Fibroblast of lung (primary cell): ENCODE measurements at regions not wholly inside any gene's neighbourhood (a gene's known extent, or its start where the extent isn't known, plus 50 kb on each side); places are given as distances from the start of the nearest gene placed in this dataset.

Experiments used
- DNase-seq, 2 donors: peaks; one replicate each; pipeline versions ENCODE4 v3.0.0 to v3.0.0-alpha.2; 2010; ENCODE audit warnings: low read depth in 2 of 2
- H2AFZ ChIP-seq: 2 replicates; pipeline ENCODE4 v1.5.1; 2012; ENCODE audit warnings: low read length, control low read depth, inconsistent platforms
- H3K27ac ChIP-seq: 2 replicates; pipeline ENCODE4 v1.5.1; 2011; ENCODE audit warnings: low read length, control low read depth; ENCODE audit not compliant: insufficient read depth
- H3K27me3 ChIP-seq: 2 replicates; pipeline ENCODE4 v1.5.1; 2011; ENCODE audit warnings: mild to moderate bottlenecking, low read length; ENCODE audit not compliant: control insufficient read depth, insufficient read depth
- H3K36me3 ChIP-seq: 2 replicates; pipeline ENCODE4 v1.5.1; 2011; ENCODE audit warnings: low read length; ENCODE audit not compliant: control insufficient read depth, insufficient read depth
- H3K4me1 ChIP-seq: 2 replicates; pipeline ENCODE4 v1.5.1; 2011; ENCODE audit warnings: low read length; ENCODE audit not compliant: control insufficient read depth, insufficient read depth; ENCODE audit errors: extremely low read depth
- H3K4me2 ChIP-seq: 2 replicates; pipeline ENCODE4 v1.5.1; 2011; ENCODE audit warnings: low read length, control low read depth; ENCODE audit not compliant: insufficient read depth; ENCODE audit errors: extremely low read depth
- H3K4me3 ChIP-seq, 4 experiments: fragments of 200-600 bp in 1 of 4; sonication (generic) in 1 of 4; replicated peaks in 1 of 4; 2 replicates each; pipeline ENCODE4 v1.5.1; 2011 to 2016; ENCODE audit warnings: low read length in 4 of 4, low read depth in 3 of 4, mild to moderate bottlenecking in 3 of 4, control low read depth in 2 of 4, inconsistent platforms in 1 of 4, mixed read lengths in 1 of 4; ENCODE audit not compliant: insufficient read depth in 1 of 4; ENCODE audit errors: control extremely low read depth in 1 of 4
- H3K79me2 ChIP-seq: 2 replicates; pipeline ENCODE4 v1.5.1; 2012; ENCODE audit warnings: mild to moderate bottlenecking, low read length, inconsistent platforms; ENCODE audit not compliant: control insufficient read depth, insufficient read depth
- H3K9ac ChIP-seq: 2 replicates; pipeline ENCODE4 v1.5.1; 2011; ENCODE audit warnings: mild to moderate bottlenecking, low read length, control low read depth; ENCODE audit not compliant: insufficient read depth
- H3K9me3 ChIP-seq: 2 replicates; pipeline ENCODE4 v1.5.1; 2012; ENCODE audit warnings: low read depth, low read length; ENCODE audit not compliant: control insufficient read depth, insufficient read depth
- H4K20me1 ChIP-seq: 2 replicates; pipeline ENCODE4 v1.5.1; 2011; ENCODE audit warnings: low read length; ENCODE audit not compliant: control insufficient read depth, insufficient read depth; ENCODE audit errors: extremely low read depth
- EZH2 ChIP-seq: IDR thresholded peaks from 2 replicates; pipeline ENCODE4 v1.5.1; 2012; ENCODE audit warnings: low read length, control low read depth, mild to moderate bottlenecking; ENCODE audit errors: missing control alignments
- TF ChIP-seq, protein P1 (sequence below), 2 donors: IDR thresholded peaks in 1 of 2; conservative IDR thresholded peaks in 1 of 2; 1 replicate in 1 of 2; 2 replicates in 1 of 2; pipeline ENCODE4 v1.5.1; 2011 to 2012; ENCODE audit warnings: low read length in 2 of 2, control low read depth in 1 of 2, inconsistent platforms in 1 of 2, low read depth in 1 of 2, mild to moderate bottlenecking in 1 of 2

DNA sequence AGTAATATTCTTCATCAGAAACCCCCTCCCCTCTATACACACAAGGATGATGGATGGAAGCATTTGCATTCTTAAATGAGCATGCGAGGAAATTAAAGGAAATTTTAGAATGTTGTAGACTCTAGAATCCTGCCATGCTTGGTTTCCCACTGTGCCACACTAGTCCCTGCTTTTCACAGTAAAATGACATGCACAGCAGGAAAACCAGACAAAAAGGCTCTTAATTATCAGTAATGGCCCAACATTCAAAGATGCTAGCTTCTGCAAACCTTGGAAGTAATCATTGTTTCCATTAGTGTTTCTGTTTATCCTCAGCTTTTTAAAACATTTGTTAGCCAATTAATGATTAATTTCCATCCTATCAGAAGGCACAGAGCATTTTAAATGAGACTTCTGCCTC lies 255.8 kb downstream of the SLCO4C1 start:
- Histone ChIP-seq H4K20me1 (no peaks in the 10 kb centered on the region), H2AFZ (no peak overlapping the region), H3K4me3 (no peak overlapping the region), H3K9me3 (no peaks in the 10 kb centered on the region), H3K27me3 (no peaks in the 10 kb centered on the region), H3K36me3 (no peaks in the 10 kb centered on the region), H3K9ac (no peak overlapping the region), H3K79me2 (no peaks in the 10 kb centered on the region), H3K27ac (no peak overlapping the region), H3K4me2 (no peak overlapping the region), H3K4me1 (no peaks in the 10 kb centered on the region)
- TF ChIP-seq EZH2: no peak
- TF ChIP-seq, protein P1, sequence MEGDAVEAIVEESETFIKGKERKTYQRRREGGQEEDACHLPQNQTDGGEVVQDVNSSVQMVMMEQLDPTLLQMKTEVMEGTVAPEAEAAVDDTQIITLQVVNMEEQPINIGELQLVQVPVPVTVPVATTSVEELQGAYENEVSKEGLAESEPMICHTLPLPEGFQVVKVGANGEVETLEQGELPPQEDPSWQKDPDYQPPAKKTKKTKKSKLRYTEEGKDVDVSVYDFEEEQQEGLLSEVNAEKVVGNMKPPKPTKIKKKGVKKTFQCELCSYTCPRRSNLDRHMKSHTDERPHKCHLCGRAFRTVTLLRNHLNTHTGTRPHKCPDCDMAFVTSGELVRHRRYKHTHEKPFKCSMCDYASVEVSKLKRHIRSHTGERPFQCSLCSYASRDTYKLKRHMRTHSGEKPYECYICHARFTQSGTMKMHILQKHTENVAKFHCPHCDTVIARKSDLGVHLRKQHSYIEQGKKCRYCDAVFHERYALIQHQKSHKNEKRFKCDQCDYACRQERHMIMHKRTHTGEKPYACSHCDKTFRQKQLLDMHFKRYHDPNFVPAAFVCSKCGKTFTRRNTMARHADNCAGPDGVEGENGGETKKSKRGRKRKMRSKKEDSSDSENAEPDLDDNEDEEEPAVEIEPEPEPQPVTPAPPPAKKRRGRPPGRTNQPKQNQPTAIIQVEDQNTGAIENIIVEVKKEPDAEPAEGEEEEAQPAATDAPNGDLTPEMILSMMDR (conservative IDR thresholded peaks at IDR 0.05 in 1 of 2, IDR thresholded peaks at IDR 0.05 in 1 of 2; ENCODE audit: low read depth in 1 of 2, low read length in 2 of 2): no peak
- DNase-seq: no peak

DNA sequence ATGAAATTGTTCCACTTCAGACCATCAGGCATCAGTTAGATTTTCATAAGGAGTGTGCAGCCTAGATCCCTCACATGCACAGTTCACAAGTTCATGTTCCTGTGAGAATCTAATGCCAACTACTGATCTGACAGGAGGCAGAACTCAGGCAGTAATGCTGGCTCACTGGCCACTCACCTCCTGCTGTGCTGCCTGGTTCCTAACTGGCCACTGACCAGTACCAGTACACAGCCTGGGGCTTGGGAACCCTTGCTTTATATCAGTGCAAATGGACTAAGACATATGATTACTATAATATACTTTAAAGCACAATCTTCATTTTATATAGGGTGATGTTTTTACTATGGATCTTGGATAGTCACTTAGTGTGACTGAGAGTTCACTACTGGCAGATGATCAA lies 259.2 kb downstream of the SLCO4C1 start:
- Histone ChIP-seq H3K79me2 (no peaks in the 10 kb centered on the region), H4K20me1 (no peaks in the 10 kb centered on the region), H3K4me2 (no peak overlapping the region), H3K36me3 (no peaks in the 10 kb centered on the region), H3K9ac (no peak overlapping the region), H3K4me1 (no peaks in the 10 kb centered on the region), H3K9me3 (no peaks in the 10 kb centered on the region), H3K27me3 (no peaks in the 10 kb centered on the region), H3K4me3 (no peak overlapping the region), H3K27ac (no peak overlapping the region), H2AFZ (no peak overlapping the region)
- no peak for TF ChIP-seq EZH2
- TF ChIP-seq, protein P1 (conservative IDR thresholded peaks at IDR 0.05 in 1 of 2, IDR thresholded peaks at IDR 0.05 in 1 of 2; ENCODE audit: low read depth in 1 of 2, low read length in 2 of 2): no peak
- DNase-seq: no peak

DNA sequence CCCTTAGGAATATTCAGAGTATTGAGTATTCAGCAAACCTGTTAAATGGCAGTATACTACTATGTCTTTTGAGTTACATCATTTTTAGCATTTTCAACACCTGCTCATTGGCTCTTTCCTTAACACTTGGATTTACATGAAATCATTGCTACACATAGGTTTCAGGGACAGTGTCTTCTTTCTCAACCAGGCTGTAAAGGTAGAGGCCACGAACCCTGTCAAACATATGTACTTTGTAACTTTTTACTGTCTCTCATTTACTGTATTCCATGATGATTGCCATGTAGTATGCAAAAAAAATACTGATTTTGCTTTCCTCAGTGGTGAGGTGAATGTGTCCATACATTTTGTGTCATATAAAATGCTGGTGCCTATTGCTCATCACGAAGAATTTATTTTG lies 264.4 kb downstream of the SLCO4C1 start:
- H3K79me2 ChIP-seq: no peaks in the 10 kb centered on the region
- no peaks in the 10 kb centered on the region for H3K4me1 ChIP-seq
- H3K27ac ChIP-seq: no peak overlapping the region
- no peak overlapping the region for H3K4me2 ChIP-seq
- TF ChIP-seq, protein P1 (conservative IDR thresholded peaks at IDR 0.05 in 1 of 2, IDR thresholded peaks at IDR 0.05 in 1 of 2; ENCODE audit: low read depth in 1 of 2, low read length in 2 of 2): no peak
- TF ChIP-seq EZH2: no peak
- H3K4me3 ChIP-seq: no peak overlapping the region
- no peaks in the 10 kb centered on the region for H3K27me3 ChIP-seq
- no peaks in the 10 kb centered on the region for H4K20me1 ChIP-seq
- no peak for DNase-seq
- H3K36me3 ChIP-seq: no peaks in the 10 kb centered on the region
- no peak overlapping the region for H2AFZ ChIP-seq
- no peaks in the 10 kb centered on the region for H3K9me3 ChIP-seq
- H3K9ac ChIP-seq: no peak overlapping the region
